Thoracic aorta (tissue), 2 donors: ENCODE measurements at regions not wholly inside any gene's neighbourhood (a gene's known extent, or its start where the extent isn't known, plus 50 kb on each side); places are given as distances from the start of the nearest gene placed in this dataset.

Experiments
- ATAC-seq: fragments of 150-250 bp; one replicate; pipeline ENCODE4 v1.8.0; 2017; ENCODE audit warnings: low read depth; ENCODE audit not compliant: insufficient number of reproducible peaks, low FRiP score
- DNase-seq: peaks from one replicate; pipeline ENCODE4 v3.0.0-alpha.2; 2020; ENCODE audit warnings: low spot score
- H3K27ac ChIP-seq, 2 donors: fragments of 200-600 bp; sonication (generic); 1 replicate in 1 of 2; 2 replicates in 1 of 2; pipeline ENCODE4 v1.5.1; 2016; ENCODE audit warnings: mild to moderate bottlenecking in 2 of 2, moderate library complexity in 2 of 2
- H3K27me3 ChIP-seq: fragments of 200-600 bp; sonication (generic); replicated peaks from 2 replicates; pipeline ENCODE4 v1.6.0; 2016; ENCODE audit warnings: mild to moderate bottlenecking; ENCODE audit not compliant: insufficient read depth
- H3K36me3 ChIP-seq: fragments of 200-600 bp; sonication (generic); one replicate; pipeline ENCODE4 v1.5.1; 2016
- H3K4me1 ChIP-seq, 2 donors: fragments of 200-600 bp; sonication (generic); 1 replicate in 1 of 2; 2 replicates in 1 of 2; pipeline versions ENCODE4 v1.5.1 to v1.6.0; 2016; ENCODE audit warnings: low read depth in 2 of 2, mild to moderate bottlenecking in 1 of 2; ENCODE audit not compliant: control insufficient read depth in 1 of 2
- H3K4me3 ChIP-seq: fragments of 200-600 bp; sonication (generic); 2 replicates; pipeline ENCODE4 v1.5.1; 2016; ENCODE audit warnings: mild to moderate bottlenecking
- H3K9me3 ChIP-seq: fragments of 200-600 bp; sonication (generic); 2 replicates; pipeline ENCODE4 v1.5.1; 2016
- TF ChIP-seq, protein P1 (sequence below): fragments of 200-600 bp; sonication (generic); IDR thresholded peaks from one replicate; pipeline ENCODE4 v1.5.1; 2019; ENCODE audit warnings: antibody characterized with exemption

DNA sequence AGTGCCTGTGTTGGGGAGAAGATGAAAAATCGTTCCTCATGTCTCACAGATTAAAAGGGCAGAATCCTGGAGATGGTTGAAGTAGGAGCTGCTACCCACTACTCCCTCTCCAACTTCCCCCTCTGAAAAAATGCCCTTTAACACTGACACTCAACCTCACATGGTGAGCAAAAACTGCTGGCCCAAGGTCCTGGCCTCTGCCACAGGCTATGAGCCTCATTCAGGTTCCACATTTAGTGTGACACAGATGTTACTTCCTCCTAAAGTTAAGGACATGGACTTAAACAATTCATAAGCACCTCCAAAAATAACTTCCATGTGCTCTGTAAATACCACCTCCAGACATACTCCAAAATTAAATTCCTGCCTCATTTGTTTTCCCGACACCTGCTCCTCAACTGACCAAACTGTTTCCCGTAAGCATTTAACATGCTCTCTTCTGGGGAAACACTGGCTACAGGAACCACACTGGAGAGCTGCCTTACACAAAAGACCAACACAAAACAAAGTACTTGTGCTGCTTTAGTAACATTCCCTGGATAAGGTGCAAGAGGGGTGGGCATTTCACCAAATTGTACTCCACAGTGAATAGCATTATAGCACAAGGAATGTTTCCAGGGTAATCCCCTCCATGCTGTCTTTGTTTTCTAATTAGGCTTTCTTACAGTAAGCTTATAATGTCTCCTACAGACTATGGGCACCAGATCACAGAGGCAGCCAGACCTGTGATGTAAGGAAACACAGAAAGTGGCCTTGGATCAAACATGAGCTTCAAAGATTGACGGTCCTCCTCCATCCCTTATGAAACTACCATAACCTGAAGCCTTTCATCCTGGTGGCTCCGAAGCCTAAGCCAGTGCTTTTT lies 57.0 kb downstream of the PHLDA1 start:
- DNase-seq (no peak), ATAC-seq (no peak)
- H3K4me3 ChIP-seq, result no peak overlapping the region
- H3K27ac ChIP-seq, result no peak overlapping the region
- no peaks in the 10 kb centered on the region for H3K27me3 ChIP-seq
- H3K4me1 ChIP-seq, result peaks cover 18 to 39% of the 10 kb centered on the region in 2 donors
- no peaks in the 10 kb centered on the region for H3K36me3 ChIP-seq
- TF ChIP-seq, protein P1, sequence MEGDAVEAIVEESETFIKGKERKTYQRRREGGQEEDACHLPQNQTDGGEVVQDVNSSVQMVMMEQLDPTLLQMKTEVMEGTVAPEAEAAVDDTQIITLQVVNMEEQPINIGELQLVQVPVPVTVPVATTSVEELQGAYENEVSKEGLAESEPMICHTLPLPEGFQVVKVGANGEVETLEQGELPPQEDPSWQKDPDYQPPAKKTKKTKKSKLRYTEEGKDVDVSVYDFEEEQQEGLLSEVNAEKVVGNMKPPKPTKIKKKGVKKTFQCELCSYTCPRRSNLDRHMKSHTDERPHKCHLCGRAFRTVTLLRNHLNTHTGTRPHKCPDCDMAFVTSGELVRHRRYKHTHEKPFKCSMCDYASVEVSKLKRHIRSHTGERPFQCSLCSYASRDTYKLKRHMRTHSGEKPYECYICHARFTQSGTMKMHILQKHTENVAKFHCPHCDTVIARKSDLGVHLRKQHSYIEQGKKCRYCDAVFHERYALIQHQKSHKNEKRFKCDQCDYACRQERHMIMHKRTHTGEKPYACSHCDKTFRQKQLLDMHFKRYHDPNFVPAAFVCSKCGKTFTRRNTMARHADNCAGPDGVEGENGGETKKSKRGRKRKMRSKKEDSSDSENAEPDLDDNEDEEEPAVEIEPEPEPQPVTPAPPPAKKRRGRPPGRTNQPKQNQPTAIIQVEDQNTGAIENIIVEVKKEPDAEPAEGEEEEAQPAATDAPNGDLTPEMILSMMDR, result no peak
- no peaks in the 10 kb centered on the region for H3K9me3 ChIP-seq

DNA sequence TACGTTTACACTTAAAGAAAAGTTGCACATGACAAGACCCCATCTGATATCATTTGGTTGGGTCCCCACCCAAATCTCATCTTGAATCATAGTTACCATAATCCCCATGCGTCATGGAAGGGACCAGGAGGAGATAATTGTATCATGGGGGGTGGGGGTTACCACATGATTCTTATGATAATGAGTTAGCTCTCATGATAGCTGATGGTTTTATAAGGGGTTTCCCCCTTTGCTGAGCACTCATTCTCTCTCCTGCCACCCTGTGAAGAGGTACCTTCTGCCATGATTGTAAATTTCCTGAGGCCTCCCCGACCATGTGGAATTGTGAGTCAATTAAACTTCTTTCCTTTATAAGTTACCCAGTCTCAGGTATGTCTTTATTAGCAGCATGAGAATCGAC lies 60.3 kb downstream of the PHLDA1 start:
- TF ChIP-seq, protein P1, result no peak
- no peak for ATAC-seq
- DNase-seq, result no peak
- Histone ChIP-seq H3K4me3 (no peak overlapping the region), H3K4me1 (peaks cover 4 to 6% of the 10 kb centered on the region in 2 donors), H3K9me3 (no peaks in the 10 kb centered on the region), H3K36me3 (no peaks in the 10 kb centered on the region), H3K27me3 (no peaks in the 10 kb centered on the region), H3K27ac (no peak overlapping the region)

DNA sequence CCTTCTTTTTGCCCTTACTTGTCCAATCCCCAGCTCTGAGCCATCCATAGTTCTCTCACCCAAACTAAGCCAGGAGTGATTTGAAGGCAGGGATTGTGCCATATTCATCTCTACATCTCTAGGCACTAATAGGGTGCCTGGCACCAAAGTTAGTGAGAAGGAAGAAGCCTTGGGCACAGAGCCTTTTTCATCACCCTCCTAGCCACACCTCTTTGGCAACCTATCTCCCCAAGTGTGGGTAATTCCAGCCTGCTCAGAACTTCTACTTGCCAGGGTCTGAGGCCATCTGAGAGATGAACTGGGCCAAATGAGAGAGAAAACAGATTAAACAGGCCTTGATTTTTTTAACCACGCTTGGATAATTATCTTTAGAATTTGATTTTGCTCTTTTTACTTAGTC lies 61.3 kb downstream of the PHLDA1 start:
- H3K4me3 ChIP-seq, result no peak overlapping the region
- no peak for ATAC-seq

DNA sequence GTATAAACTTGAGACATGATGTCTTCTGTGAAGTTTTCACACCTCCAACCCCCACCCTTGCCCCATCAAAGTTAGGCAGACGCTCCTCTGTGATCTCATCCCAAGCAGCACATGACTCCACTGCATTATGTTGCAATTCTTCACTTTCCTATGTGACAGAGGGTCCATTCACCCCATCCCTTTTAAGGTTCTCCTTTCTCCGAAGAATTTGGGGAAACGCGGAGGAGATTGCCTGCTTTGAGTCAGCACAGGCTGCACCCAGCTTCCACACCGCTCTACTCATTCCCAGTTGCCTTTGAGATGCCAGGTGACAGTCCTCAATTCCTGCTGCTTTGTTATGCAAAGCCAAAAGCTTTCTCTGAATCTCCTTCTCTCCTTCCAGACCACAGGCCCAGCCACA lies 61.8 kb downstream of the PHLDA1 start:
- TF ChIP-seq, protein P1, result no peak
- Histone ChIP-seq H3K27ac (no peak overlapping the region), H3K4me3 (no peak overlapping the region), H3K4me1 (no peaks in the 10 kb centered on the region), H3K36me3 (no peaks in the 10 kb centered on the region), H3K27me3 (no peaks in the 10 kb centered on the region), H3K9me3 (no peaks in the 10 kb centered on the region)
- no peak for DNase-seq
- no peak for ATAC-seq

More for the DNA sequence above, 61.3 kb downstream of the PHLDA1 start:
- no peaks in the 10 kb centered on the region for H3K36me3 ChIP-seq
- no peaks in the 10 kb centered on the region for H3K27me3 ChIP-seq
- no peak for DNase-seq
- TF ChIP-seq, protein P1, result no peak
- H3K4me1 ChIP-seq, result no peaks in the 10 kb centered on the region
- H3K27ac ChIP-seq, result no peak overlapping the region
- H3K9me3 ChIP-seq, result no peaks in the 10 kb centered on the region

DNA sequence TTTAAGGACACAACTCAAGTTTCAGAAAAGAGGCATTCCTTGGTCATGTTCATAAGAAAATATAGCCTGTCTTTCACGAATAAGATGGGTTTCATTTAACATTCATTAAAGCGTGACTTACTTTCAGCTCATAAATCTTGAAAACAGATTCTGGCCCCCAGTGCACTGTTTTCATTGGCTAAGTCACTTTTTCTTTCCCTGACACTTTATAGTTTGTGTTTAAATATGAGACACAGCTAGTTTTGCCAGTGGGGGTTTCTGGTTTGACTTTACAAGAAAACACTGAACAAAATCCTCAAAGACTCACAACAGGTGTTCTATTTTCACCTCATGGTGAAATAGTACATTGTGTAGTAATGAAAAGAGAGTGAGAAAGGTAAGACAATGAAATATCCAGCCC lies 65.9 kb downstream of the PHLDA1 start:
- H3K27me3 ChIP-seq, result no peaks in the 10 kb centered on the region
- no peaks in the 10 kb centered on the region for H3K4me1 ChIP-seq
- H3K9me3 ChIP-seq, result no peaks in the 10 kb centered on the region
- no peaks in the 10 kb centered on the region for H3K36me3 ChIP-seq
- H3K4me3 ChIP-seq, result no peak overlapping the region
- ATAC-seq (no peak), DNase-seq (no peak)
- TF ChIP-seq, protein P1, result no peak
- H3K27ac ChIP-seq, result no peak overlapping the region
